HG03571 (cell line): ENCODE measurements at regions not wholly inside any gene's neighbourhood (a gene's known extent, or its start where the extent isn't known, plus 50 kb on each side); places are given as distances from the start of the nearest gene placed in this dataset.

ENCODE experiments used
- ATAC-seq: cut with Tn5 transposase; IDR thresholded peaks from one replicate; pipeline ENCODE4 v1.9.1; 2021; ENCODE audit not compliant: unreplicated experiment

DNA sequence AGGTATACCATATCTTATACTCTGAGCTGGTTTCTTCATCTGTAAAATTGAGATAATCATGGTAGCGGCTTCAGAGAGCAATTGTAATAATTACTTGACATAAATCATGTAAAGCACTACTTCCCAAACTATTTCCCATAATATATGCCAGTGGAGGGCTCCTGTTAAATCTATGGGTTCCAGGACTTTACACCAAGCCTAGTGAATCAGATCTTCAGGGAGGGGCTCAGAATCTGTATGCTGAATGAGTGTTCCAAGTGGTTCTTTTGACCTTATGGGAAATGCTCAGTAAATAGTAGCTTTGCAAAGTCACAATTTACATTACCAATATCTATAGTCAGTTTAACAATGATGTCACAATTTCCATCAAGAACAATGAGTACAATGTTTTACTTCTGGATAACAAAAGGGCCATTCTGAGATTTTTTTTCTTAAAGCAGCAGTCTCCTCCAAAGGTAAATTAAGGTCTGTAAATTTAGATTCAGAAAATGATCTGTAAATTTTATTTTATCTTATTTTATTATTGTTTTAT, 50.9 kb upstream of the NLK start:
- ATAC-seq: no peak
